Erythroblast (primary cell): ENCODE measurements at regions not wholly inside any gene's neighbourhood (a gene's known extent, or its start where the extent isn't known, plus 50 kb on each side); places are given as distances from the start of the nearest gene placed in this dataset.

Experiments used
- GATA1 ChIP-seq: IDR thresholded peaks from 2 replicates; pipeline ENCODE4 v1.6.1; 2011; ENCODE audit warnings: low read depth, mild to moderate bottlenecking, control low read depth, low read length, moderate library complexity
- POLR2A ChIP-seq: IDR thresholded peaks from 2 replicates; pipeline ENCODE4 v1.6.1; 2011; ENCODE audit warnings: mild to moderate bottlenecking, low read length

DNA sequence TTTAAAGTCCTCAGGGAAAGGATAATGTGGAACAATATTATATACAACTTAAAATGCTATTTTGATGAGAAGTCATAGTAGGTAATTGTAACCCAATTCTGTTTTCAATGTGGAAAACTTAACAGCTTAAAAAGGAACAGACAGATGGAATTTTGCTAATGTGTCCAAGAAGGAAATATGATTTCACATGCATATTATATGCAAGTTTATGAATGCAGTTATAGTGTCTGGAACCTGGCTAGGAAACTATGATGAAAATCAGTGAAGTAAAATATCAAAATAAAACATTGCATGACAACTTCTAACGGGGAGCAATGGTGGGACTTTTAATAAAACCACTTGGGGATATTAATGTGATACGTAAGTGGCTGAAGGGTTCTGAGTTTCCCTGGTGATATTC lies 152.6 kb upstream of the HAND2 start:
- TF ChIP-seq POLR2A: no peak
- TF ChIP-seq GATA1: no peak
